ENCODE measurements at regions not wholly inside any gene's neighbourhood (a gene's known extent, or its start where the extent isn't known, plus 50 kb on each side); places are given as distances from the start of the nearest gene placed in this dataset.

DNA sequence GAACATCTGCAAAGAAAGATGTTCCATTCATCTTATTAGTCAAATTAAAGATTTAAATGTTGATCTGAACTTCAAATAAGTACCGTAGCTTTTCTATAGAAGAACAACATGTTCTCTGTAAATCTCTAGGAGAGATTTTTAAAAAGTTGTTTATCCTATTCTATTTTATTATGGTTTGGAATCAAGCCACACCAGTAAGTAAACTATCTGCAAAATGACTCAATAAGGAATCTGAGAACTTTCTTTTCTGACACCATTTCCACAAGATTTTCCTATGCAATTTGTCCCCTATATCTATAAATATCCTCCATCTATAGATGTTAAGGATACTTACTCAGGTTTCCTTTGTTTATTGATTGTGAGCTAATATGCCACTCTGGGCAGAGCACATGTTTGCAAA lies 736.6 kb downstream of the CBLN2 start:
- TF ChIP-seq, protein P1, sequence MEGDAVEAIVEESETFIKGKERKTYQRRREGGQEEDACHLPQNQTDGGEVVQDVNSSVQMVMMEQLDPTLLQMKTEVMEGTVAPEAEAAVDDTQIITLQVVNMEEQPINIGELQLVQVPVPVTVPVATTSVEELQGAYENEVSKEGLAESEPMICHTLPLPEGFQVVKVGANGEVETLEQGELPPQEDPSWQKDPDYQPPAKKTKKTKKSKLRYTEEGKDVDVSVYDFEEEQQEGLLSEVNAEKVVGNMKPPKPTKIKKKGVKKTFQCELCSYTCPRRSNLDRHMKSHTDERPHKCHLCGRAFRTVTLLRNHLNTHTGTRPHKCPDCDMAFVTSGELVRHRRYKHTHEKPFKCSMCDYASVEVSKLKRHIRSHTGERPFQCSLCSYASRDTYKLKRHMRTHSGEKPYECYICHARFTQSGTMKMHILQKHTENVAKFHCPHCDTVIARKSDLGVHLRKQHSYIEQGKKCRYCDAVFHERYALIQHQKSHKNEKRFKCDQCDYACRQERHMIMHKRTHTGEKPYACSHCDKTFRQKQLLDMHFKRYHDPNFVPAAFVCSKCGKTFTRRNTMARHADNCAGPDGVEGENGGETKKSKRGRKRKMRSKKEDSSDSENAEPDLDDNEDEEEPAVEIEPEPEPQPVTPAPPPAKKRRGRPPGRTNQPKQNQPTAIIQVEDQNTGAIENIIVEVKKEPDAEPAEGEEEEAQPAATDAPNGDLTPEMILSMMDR (conservative IDR thresholded peaks at IDR 0.05; ENCODE audit: low read depth, low read length) = no peak
- no peak for DNase-seq (ENCODE audit: low read depth)
- no peak overlapping the region for H3K4me3 ChIP-seq (ENCODE audit: low read depth, low read length)

- TF ChIP-seq, protein P1 (conservative IDR thresholded peaks at IDR 0.05; ENCODE audit: low read depth, low read length) = no peak
- DNase-seq (ENCODE audit: low read depth) = peak; percentile 34
- H3K4me3 ChIP-seq (ENCODE audit: low read depth, low read length) = no peak overlapping the region
Measured at GRCh38 chr18:71798986-71799673, 745.0 kb downstream of the CBLN2 start.

DNA sequence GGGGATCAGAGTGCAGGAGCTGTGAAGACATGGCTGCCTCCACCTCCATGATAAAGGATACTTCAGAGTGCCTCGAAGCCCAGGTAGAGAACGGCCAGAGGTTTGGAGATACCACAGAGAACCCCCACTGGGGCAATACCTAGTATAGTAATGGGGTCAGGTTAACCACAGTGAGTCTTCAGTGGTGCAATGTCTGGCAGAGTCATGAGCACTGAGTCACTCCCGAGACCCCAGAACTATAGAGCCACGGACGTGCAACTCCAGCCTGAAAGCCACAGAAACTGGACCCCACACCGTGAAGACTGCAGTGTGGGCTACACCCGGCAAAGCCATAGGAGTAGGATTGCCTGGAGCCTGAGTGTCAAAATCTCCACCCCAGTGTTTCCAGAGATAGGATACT lies 746.6 kb downstream of the CBLN2 start:
- DNase-seq (ENCODE audit: low read depth) = peak; percentile 43
- no peak overlapping the region for H3K4me3 ChIP-seq (ENCODE audit: low read depth, low read length)
- TF ChIP-seq, protein P1 (conservative IDR thresholded peaks at IDR 0.05; ENCODE audit: low read depth, low read length) = no peak

- peak; percentile 57 for DNase-seq (ENCODE audit: low read depth)
- H3K4me3 ChIP-seq (ENCODE audit: low read depth, low read length) = no peak overlapping the region
- TF ChIP-seq, protein P1 (conservative IDR thresholded peaks at IDR 0.05; ENCODE audit: low read depth, low read length) = peak; percentile 77
Measured at GRCh38 chr18:71784777-71785176, 759.4 kb downstream of the CBLN2 start.

DNA sequence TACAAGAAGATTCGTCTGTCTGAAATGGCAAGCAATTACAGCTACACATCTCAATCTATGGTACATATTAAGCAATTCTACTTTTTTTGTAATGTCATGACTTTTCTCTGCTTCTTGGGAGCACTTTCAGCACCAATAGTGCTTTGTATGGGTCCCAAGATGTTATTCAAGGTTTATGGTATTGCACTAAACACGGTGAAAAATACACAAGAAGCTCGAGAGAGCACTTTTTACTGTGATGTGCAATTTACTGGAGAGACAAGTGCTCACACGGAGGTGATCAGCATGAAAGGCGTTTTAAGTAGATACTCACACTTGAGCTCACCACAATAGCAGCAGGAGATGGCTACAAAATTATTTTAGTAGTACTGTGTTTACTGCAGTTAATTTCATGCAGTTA lies 783.6 kb downstream of the CBLN2 start:
- DNase-seq (ENCODE audit: low read depth) = no peak
- TF ChIP-seq, protein P1 (conservative IDR thresholded peaks at IDR 0.05; ENCODE audit: low read depth, low read length) = no peak
- no peak overlapping the region for H3K4me3 ChIP-seq (ENCODE audit: low read depth, low read length)

DNA sequence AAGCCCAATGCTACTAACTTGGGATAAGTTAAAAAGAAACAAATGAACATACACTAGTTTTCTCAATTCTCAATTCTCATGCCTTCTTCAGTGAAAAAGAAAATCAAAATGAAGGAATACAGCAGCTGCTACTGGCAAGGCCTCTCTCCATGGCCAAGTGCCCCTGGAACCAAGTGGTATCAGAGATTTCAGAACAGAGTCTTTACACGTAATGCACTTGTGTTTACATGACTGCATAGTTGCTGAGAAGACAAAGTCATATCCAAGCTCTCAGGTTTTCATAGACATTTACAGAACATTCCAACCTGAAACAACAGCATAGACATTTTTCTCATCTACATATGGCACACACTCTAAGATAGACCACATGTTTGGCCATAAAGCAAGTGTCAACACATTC lies 789.9 kb downstream of the CBLN2 start:
- TF ChIP-seq, protein P1 (conservative IDR thresholded peaks at IDR 0.05; ENCODE audit: low read depth, low read length) = no peak
- DNase-seq (ENCODE audit: low read depth) = no peak
- no peak overlapping the region for H3K4me3 ChIP-seq (ENCODE audit: low read depth, low read length)

DNA sequence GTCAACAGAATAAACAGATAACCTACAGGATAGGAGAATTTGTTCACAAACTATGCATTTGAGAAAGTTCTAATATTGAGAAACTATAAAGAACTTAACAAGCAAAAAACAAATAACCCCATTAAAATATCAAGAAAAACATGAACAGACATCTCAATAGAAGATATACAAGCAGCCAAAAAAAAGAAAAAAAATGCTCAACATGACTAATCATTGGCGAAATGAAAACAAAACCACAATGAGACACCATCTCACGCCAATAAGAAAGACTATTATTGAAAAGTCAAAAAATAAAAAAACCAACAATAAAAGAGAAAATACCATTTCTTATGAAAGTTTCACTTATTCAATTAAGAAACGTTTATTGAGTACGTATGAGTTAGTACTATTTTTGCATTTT lies 800.5 kb downstream of the CBLN2 start:
- no peak for DNase-seq (ENCODE audit: low read depth)
- H3K4me3 ChIP-seq (ENCODE audit: low read depth, low read length) = no peak overlapping the region
- TF ChIP-seq, protein P1 (conservative IDR thresholded peaks at IDR 0.05; ENCODE audit: low read depth, low read length) = no peak

Measured in choroid plexus epithelial cell (primary cell).